Left lung (tissue), 4 donors: ENCODE measurements at regions not wholly inside any gene's neighbourhood (a gene's known extent, or its start where the extent isn't known, plus 50 kb on each side); places are given as distances from the start of the nearest gene placed in this dataset.
A peak's percentile ranks its signal among the peaks of the same experiment; 100 is the strongest.
"Not testable (repeated sequence)": the region's sequence is repeated elsewhere in the genome, so short reads cannot be mapped to it uniquely, and the experiment has no call there.

Source experiments
- ATAC-seq: fragments of 200-7000 bp; cut with Tn5 transposase; one replicate; pipeline ENCODE4 v1.9.1; 2020; ENCODE audit warnings: moderate library complexity
- DNase-seq, 4 donors: peaks; one replicate each; pipeline ENCODE4 v3.0.0-alpha.2; 2013 to 2020
- H3K27ac ChIP-seq, 2 donors: fragments of 200-600 bp; sonication (generic) in 1 of 2; one replicate each; pipeline versions ENCODE4 v1.5.0 to v1.8.0; 2020 to 2021
- H3K27me3 ChIP-seq, 2 donors: fragments of 200-600 bp; sonication (generic) in 1 of 2; one replicate each; pipeline versions ENCODE4 v1.5.0 to v1.8.0; 2020 to 2021
- H3K36me3 ChIP-seq, 2 donors: fragments of 200-600 bp; sonication (generic) in 1 of 2; one replicate each; pipeline versions ENCODE4 v1.5.0 to v1.8.0; 2020 to 2021
- H3K4me1 ChIP-seq, 2 donors: fragments of 200-600 bp; one replicate each; pipeline ENCODE4 v1.8.0; 2021
- H3K4me3 ChIP-seq, 2 donors: fragments of 200-600 bp; sonication (generic) in 1 of 2; one replicate each; pipeline versions ENCODE4 v1.5.0 to v1.8.0; 2020 to 2021; ENCODE audit warnings: mild to moderate bottlenecking in 1 of 2
- H3K9me3 ChIP-seq, 2 donors: fragments of 200-600 bp; sonication (generic) in 1 of 2; one replicate each; pipeline versions ENCODE4 v1.5.0 to v1.8.0; 2020 to 2021
- intact Hi-C, 2 donors: fragments of 100-400 bp; cut with DNase I; formaldehyde crosslinking; loops; one replicate each; pipeline versions ENCODE4 v1.11.2 to v1.14.2; 2022
- TF ChIP-seq, protein P1 (sequence below), 2 donors: fragments of 200-600 bp; sonication (generic) in 1 of 2; IDR thresholded peaks; one replicate each; pipeline versions ENCODE4 v1.5.0 to v1.8.0; 2021; ENCODE audit warnings: antibody characterized with exemption in 2 of 2
- donor health status: DM: no; HTN: yes; CAD: no.
- donor health status: DM: no; HTN: no; CAD: no.

DNA sequence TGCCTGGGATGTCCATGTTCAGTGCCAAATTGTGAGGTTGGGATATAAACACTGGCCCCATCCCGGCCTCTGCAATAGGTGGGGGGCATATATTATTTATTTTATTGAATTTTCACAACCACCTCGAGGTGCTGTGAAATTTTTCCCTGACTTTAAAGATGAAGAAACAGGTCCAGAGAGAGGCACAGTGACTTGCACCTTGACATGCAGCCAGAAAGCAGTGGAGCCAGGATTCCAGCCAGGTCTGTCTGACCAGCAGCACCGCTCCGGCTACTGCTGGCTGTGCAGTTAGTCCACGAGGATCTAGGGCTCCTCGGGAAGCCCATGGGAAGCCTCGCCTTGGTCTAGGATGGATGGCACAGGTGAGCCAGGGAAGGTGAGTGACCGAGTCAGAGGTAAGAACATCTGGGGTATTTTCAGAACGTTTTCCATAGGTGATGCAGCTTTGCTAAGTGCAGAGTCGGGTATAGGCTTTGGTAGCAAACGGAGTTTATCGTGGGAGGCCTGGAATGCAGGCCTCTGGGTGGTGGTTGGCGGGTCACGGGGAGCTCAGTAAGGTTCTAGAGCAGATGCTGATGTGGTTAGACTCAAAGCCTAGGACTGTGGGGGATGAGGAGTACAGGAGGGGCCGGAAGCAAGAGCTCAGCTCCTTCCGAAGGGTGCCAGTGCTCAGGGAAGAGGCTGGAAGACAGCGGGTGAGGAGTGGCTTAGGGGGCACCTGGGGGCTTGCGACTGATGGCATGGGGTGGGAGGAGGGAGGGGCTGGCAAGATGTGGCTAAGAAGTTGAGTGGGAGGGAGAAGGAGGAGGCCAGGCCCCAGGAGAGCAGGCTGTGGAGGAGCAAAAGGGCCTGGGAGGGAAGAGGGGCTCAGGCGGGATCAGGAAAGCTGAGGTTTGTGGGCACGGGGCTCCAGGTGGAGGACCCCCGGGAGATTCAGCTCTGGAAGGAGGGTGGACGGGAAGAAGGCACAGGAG lies 107.7 kb upstream of the LRPAP1 start:
- Histone ChIP-seq H3K27ac (no peak overlapping the region), H3K36me3 (no peaks in the 10 kb centered on the region), H3K4me1 (no peaks in the 10 kb centered on the region), H3K4me3 (no peak overlapping the region), H3K9me3 (no peaks in the 10 kb centered on the region), H3K27me3 (peaks cover 0 to 23% of the 10 kb centered on the region in 2 donors)
- TF ChIP-seq, protein P1, sequence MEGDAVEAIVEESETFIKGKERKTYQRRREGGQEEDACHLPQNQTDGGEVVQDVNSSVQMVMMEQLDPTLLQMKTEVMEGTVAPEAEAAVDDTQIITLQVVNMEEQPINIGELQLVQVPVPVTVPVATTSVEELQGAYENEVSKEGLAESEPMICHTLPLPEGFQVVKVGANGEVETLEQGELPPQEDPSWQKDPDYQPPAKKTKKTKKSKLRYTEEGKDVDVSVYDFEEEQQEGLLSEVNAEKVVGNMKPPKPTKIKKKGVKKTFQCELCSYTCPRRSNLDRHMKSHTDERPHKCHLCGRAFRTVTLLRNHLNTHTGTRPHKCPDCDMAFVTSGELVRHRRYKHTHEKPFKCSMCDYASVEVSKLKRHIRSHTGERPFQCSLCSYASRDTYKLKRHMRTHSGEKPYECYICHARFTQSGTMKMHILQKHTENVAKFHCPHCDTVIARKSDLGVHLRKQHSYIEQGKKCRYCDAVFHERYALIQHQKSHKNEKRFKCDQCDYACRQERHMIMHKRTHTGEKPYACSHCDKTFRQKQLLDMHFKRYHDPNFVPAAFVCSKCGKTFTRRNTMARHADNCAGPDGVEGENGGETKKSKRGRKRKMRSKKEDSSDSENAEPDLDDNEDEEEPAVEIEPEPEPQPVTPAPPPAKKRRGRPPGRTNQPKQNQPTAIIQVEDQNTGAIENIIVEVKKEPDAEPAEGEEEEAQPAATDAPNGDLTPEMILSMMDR (IDR thresholded peaks at IDR 0.05), result no peak
- intact Hi-C loops, result no loop called here
- ATAC-seq (no peak), DNase-seq (peak in 1 of 4 donors; percentile 48)

DNA sequence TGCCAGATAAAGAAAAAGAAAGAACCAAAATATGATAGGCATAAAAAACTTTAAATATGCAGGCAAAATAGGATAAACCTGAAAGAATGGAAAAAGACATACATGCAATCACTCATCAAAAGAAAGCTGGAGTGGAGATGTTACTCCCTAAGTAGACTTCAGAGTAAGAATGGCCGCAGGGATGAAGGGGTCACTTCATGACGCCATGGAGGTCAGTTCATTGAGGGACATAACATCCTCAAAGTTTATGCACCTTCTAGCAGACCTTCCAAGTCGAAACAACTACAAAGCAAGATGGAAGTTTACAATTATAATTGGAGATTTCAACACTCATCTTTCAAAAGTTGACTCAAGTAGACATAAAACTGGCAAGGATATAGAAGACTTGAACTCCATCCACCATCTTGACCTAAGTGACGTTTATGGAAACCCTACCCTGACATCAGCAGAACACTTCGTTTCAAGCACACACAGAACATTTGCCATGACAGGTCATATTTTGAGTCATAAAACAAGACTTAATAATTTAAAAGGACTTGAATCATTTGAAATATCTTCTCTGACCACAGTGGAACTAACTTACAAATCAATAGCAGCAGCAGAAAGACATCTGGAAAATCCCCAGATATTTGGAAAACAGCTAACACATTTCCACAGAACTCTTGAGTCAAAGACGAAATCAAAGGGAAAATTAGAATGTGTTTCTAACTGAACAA lies 106.0 kb upstream of the LRPAP1 start:
- no peak overlapping the region for H3K27ac ChIP-seq
- no peaks in the 10 kb centered on the region for H3K36me3 ChIP-seq
- no peaks in the 10 kb centered on the region for H3K4me1 ChIP-seq
- ATAC-seq (no peak), DNase-seq (no peak)
- TF ChIP-seq, protein P1 (IDR thresholded peaks at IDR 0.05), result no peak
- H3K27me3 ChIP-seq, result peaks cover 0 to 11% of the 10 kb centered on the region in 2 donors
- no peak overlapping the region for H3K4me3 ChIP-seq
- intact Hi-C loops, result no loop called here
- H3K9me3 ChIP-seq, result no peaks in the 10 kb centered on the region

DNA sequence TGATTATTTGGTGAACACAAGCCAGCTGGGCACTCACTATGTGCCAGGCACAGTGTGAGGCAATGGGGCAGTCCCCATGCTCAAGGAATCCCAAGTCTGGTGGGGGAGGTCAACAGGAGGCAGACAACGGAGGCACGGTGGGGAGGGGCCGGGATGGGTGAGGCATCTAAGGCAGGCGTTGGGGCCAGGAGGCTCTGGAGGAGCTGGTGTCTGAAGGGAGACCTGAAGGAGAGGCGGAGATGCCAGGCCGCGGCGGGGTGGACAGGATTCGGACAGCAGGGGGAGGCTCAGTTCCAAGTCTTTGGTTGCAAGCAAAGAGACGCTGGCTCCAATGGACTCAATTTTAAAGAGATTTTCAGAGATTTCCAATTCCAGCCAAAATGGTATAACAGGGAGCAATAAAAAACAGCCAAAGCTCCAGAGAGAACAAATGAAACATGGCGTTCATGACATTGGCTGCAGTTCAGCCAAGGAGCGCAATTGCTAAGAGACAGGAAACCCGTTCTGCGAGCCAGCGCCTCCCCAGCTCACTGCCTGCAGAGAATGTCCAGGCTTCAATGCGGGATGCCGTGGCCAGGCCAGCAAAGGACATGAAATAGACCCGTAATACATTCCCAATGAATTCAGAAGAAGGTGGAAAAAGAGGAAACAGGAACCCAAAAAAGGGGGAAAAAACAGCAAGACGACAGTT lies 105.2 kb upstream of the LRPAP1 start:
- no peak overlapping the region for H3K27ac ChIP-seq
- no peak overlapping the region for H3K4me3 ChIP-seq
- no peaks in the 10 kb centered on the region for H3K4me1 ChIP-seq
- peak in 1 of 4 donors; percentile 71 for DNase-seq
- intact Hi-C loops, result no loop called here
- ATAC-seq, result no peak
- no peaks in the 10 kb centered on the region for H3K36me3 ChIP-seq
- H3K27me3 ChIP-seq, result peaks cover 0 to 5% of the 10 kb centered on the region in 2 donors
- TF ChIP-seq, protein P1 (IDR thresholded peaks at IDR 0.05), result no peak
- no peaks in the 10 kb centered on the region for H3K9me3 ChIP-seq

DNA sequence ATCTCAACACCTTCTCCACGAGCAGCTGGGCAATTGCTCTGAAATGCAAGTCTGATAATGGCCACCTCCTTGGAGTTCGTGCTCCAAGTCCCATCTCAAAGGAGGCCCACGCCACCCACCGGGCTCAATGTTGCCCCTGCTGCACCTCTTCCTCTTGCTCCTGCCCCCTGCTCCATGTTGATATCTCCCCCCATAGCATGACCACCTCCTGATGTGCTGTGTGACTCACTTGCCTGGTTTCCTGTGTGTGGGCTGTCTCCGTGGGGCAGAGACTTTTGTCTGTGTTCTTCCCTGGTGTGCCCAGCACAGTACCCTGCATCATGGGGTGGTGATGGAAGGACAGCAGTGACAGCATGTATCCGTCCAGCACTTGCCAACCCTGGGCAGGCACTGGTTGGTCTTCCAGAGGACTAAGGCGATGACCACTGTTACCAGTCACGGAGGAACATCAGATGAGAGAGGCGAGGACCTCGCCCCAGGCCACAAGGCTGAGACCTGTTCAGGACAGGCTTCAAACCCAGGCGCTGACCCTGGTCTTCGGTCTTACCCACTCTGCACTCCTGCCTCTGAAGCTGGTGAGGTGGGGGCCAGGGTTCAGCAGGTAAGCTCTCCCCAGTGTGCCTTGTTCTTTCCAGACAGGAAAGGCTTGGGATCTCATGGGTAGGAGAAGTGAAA lies 104.6 kb upstream of the LRPAP1 start:
- Histone ChIP-seq H3K27me3 (peaks cover 0 to 5% of the 10 kb centered on the region in 2 donors), H3K4me1 (no peaks in the 10 kb centered on the region), H3K27ac (no peak overlapping the region), H3K36me3 (no peaks in the 10 kb centered on the region), H3K9me3 (no peaks in the 10 kb centered on the region), H3K4me3 (no peak overlapping the region)
- TF ChIP-seq, protein P1 (IDR thresholded peaks at IDR 0.05), result no peak
- intact Hi-C loops, result no loop called here
- no peak for ATAC-seq
- peak in 1 of 4 donors; percentile 34 for DNase-seq

DNA sequence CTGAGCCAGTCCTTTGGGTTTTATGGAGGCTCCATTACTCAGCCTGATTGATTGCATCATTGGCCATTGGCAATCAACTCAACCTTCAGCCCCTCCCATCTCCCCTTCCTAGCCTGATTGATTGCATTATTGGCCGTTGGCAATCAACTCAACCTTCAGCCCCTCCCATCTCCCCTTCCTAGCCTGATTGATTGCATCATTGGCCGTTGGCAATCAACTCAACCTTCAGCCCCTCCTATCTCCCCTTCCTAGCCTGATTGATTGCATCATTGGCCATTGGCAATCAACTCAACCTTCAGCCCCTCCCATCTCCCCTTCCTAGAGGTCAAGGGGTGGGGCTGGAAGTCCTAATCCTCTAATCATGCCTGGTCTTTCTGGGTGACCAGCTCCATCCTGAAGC lies 103.8 kb upstream of the LRPAP1 start:
- H3K36me3 ChIP-seq, H3K4me3 ChIP-seq, H3K9me3 ChIP-seq, intact Hi-C loops, ATAC-seq, H3K27me3 ChIP-seq, H3K27ac ChIP-seq, DNase-seq, H3K4me1 ChIP-seq: not testable (repeated sequence)
